SK-N-MC (cell line): ENCODE measurements at regions not wholly inside any gene's neighbourhood (a gene's known extent, or its start where the extent isn't known, plus 50 kb on each side); places are given as distances from the start of the nearest gene placed in this dataset.

Experiments
- EZH2 ChIP-seq: fragments of 200-600 bp; sonication (generic); IDR thresholded peaks from one replicate; pipeline ENCODE4 v1.6.1; 2017; ENCODE audit warnings: antibody characterized with exemption
- POLR2AphosphoS5 ChIP-seq: IDR thresholded peaks from 2 replicates; pipeline ENCODE4 v1.6.1; 2012; ENCODE audit warnings: mild to moderate bottlenecking, low read depth, low read length, borderline replicate concordance

GRCh38 chr13:99063178-99063577 lies 85.3 kb upstream of the DOCK9 start:
- TF ChIP-seq EZH2, result no peak
- no peak for TF ChIP-seq POLR2AphosphoS5
